Small intestine (tissue), 7 donors: ENCODE measurements at regions not wholly inside any gene's neighbourhood (a gene's known extent, or its start where the extent isn't known, plus 50 kb on each side); places are given as distances from the start of the nearest gene placed in this dataset.

Experiments
- DNase-seq, 2 donors: peaks; one replicate each; pipeline versions ENCODE4 v3.0.0 to v3.0.0-alpha.2; 2013
- FAIRE-seq: peaks from 2 replicates; lab custom pipeline; 2012; peaks lifted over from hg19 to GRCh38; lab: Jason Lieb, UNC
- H3K27ac ChIP-seq, 3 donors: one replicate each; pipeline ENCODE4 v1.5.1; 2013; ENCODE audit warnings: low read length in 2 of 3, mild to moderate bottlenecking in 2 of 3, control low read depth in 1 of 3, inconsistent platforms in 1 of 3, low read depth in 1 of 3, moderate library complexity in 1 of 3
- H3K27me3 ChIP-seq, 3 donors: one replicate each; pipeline ENCODE4 v1.6.1; 2013; ENCODE audit warnings: low read length in 3 of 3, inconsistent platforms in 1 of 3; ENCODE audit not compliant: control insufficient read depth in 3 of 3, insufficient read depth in 3 of 3
- H3K36me3 ChIP-seq, 3 donors: one replicate each; pipeline ENCODE4 v1.6.1; 2013; ENCODE audit warnings: low read length in 3 of 3, inconsistent platforms in 1 of 3, low read depth in 1 of 3, mild to moderate bottlenecking in 1 of 3, moderate library complexity in 1 of 3; ENCODE audit not compliant: control insufficient read depth in 3 of 3, insufficient read depth in 2 of 3
- H3K4me1 ChIP-seq, 3 donors: one replicate each; pipeline ENCODE4 v1.6.1; 2013; ENCODE audit warnings: low read length in 2 of 3, inconsistent platforms in 1 of 3, low read depth in 1 of 3, mild to moderate bottlenecking in 1 of 3, moderate library complexity in 1 of 3; ENCODE audit not compliant: control insufficient read depth in 3 of 3, insufficient read depth in 2 of 3
- H3K4me3 ChIP-seq, 3 donors: one replicate each; pipeline ENCODE4 v1.5.1; 2013; ENCODE audit warnings: low read length in 3 of 3, control low read depth in 1 of 3, inconsistent platforms in 1 of 3, low read depth in 1 of 3, mild to moderate bottlenecking in 1 of 3, moderate library complexity in 1 of 3
- H3K9me3 ChIP-seq, 2 donors: one replicate each; pipeline ENCODE4 v1.6.1; 2013; ENCODE audit warnings: low read depth in 1 of 2, low read length in 1 of 2; ENCODE audit not compliant: control insufficient read depth in 2 of 2, insufficient read depth in 1 of 2
- WGBS, 3 donors: extraction: QIAGEN DNeasy Blood & Tissue Kit; methylation state at CpG; one replicate each; pipeline ENCODE4 v1.1.7; 2013; 5-methylcytosine and 5-hydroxymethylcytosine counted together
- donor health status: healthy with polysubstance abuse.
- donor health status: control.
- donor health status: control.
- donor health status: Bipolar disorder and iron deficiency.
- donor health status: healthy.

DNA sequence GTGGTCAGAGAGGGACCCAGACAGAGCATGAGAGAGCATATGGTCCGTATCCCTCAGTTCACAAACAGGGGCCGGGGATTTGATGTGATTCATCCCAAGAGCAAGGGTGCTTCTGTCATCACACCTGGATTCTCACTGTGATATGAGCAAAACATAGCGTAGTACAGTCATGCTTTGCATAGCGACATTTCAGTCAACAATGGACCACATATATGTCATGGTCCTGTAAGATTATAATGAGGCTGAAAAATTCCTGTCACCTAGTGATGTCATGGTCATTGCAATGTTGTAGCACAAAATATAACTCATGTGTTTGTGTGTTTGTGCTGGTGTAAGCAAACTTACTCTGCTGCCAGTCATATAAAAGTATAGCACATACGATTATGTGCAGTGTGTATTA lies 207.4 kb upstream of the CDH13 start:
- no peak for FAIRE-seq

DNA sequence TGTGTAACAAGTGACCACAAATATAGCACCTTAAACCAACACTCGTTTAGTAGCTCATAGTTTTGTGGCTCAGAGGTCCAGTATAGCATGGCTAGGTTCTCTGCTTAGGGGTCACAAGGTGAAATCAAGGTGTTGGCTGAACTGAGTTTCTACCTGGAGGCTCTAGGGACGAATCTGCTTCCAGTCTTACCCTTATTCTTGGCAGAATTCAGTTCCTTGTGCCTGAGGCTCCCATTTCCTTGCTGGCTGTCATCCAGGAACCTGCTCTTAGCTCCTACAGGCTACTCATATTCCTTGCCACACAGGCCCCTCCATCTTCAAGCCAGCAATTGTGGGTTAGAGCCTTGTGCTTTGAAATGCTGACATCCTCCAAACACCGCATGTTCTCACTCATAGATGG lies 212.3 kb upstream of the CDH13 start:
- FAIRE-seq (no peak), DNase-seq (no peak)
- Histone ChIP-seq H3K27ac (no peak overlapping the region), H3K4me3 (no peak overlapping the region), H3K9me3 (no peaks in the 10 kb centered on the region), H3K36me3 (no peaks in the 10 kb centered on the region), H3K4me1 (no peaks in the 10 kb centered on the region), H3K27me3 (no peaks in the 10 kb centered on the region)
- WGBS, 3 donors = 49 to 73% (median 60%) methylated on average over 3 of the region's 3 CpGs

More for the DNA sequence above, 207.4 kb upstream of the CDH13 start:
- WGBS, 3 donors = 83 to 89% (median 88%) methylated on average over 5 of the region's 5 CpGs
- Histone ChIP-seq H3K27me3 (no peaks in the 10 kb centered on the region), H3K9me3 (no peaks in the 10 kb centered on the region), H3K36me3 (no peaks in the 10 kb centered on the region), H3K4me1 (no peaks in the 10 kb centered on the region), H3K4me3 (no peak overlapping the region), H3K27ac (no peak overlapping the region)
- DNase-seq = no peak

DNA sequence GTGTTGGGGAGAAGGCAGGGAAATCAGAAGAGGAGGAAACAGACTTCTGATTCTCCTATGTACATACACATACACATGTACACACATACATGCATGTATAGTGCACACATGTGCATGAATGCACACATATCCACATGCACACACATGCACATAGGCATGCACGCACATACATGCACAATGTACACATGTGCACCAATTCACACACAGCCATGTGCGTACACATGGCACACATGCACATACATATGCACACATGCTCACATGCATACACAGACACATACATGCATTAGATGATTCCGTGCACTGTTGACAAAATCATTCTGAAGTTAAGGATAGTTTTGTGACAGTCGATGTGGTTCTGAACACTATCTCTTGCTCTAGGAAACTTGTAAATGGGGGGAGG lies 214.0 kb upstream of the CDH13 start:
- Histone ChIP-seq H3K27me3 (no peaks in the 10 kb centered on the region), H3K9me3 (no peaks in the 10 kb centered on the region), H3K36me3 (no peaks in the 10 kb centered on the region), H3K27ac (no peak overlapping the region), H3K4me1 (no peaks in the 10 kb centered on the region), H3K4me3 (no peak overlapping the region)
- FAIRE-seq (no peak), DNase-seq (no peak)
- WGBS, 3 donors = 87 to 92% (median 87%) methylated on average over 4 of the region's 4 CpGs

DNA sequence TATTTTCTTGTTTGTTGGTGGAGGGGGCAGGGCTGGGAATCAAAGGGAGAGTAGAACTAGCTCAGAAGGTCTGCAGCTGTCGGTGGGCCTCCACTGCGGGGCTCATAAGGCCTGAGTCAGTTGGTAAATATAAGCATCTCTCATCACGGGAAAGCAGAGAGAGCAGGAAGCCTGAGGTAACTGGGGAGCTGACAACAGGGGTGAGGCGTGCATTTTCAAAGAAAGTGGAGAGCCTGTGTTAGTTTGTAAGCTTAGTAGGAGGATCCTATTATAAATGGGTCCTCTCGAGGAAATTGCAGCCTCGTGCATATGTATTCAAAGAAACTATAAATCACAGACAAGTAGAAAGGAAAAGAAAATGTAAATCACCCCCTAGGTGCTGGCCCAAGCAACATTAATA lies 221.0 kb upstream of the CDH13 start:
- Histone ChIP-seq H3K27ac (no peak overlapping the region), H3K27me3 (no peaks in the 10 kb centered on the region), H3K4me1 (no peaks in the 10 kb centered on the region), H3K36me3 (no peaks in the 10 kb centered on the region), H3K9me3 (no peaks in the 10 kb centered on the region), H3K4me3 (no peak overlapping the region)
- 59 to 68% (median 68%) methylated on average over 6 of the region's 6 CpGs for WGBS, 3 donors
- DNase-seq = no peak
- FAIRE-seq = no peak

DNA sequence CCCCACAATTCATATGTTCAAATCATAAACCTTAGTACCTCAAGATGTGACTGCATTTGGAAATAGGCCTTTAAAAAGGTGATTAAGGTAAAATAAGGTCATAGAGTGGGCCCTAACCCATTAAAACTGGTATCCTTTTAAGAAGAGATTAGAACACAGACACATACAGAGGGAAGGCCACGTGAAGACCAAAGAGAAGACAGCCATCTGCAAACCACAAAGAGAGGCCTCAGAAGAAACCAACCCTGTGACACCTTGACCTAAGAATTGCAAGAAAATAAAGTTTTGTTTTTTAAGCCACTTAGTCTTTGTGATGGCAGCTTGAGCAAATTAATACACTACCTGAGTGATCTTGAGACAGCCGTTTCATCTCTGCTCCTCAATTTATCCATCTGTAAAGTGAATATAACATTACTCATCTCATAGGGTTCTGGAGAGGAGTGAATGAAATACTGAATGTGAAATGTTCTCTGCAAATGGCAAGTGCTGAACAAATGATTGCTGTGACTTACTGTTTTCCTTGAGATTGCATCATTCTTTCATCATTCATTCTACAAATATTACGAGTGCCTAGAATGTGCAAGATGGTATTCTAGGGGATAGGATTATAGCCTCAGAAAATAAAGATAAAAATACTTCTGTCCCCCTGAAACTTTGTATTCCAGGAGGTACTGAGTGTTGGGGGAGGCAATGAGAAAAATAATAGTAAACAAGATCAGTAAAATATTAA lies 222.0 kb upstream of the CDH13 start:
- DNase-seq (no peak), FAIRE-seq (no peak)
- WGBS, 3 donors = 78 to 84% (median 80%) methylated on average over 3 of the region's 3 CpGs
- Histone ChIP-seq H3K27me3 (no peaks in the 10 kb centered on the region), H3K36me3 (no peaks in the 10 kb centered on the region), H3K9me3 (no peaks in the 10 kb centered on the region), H3K4me3 (no peak overlapping the region), H3K4me1 (no peaks in the 10 kb centered on the region), H3K27ac (no peak overlapping the region)

DNA sequence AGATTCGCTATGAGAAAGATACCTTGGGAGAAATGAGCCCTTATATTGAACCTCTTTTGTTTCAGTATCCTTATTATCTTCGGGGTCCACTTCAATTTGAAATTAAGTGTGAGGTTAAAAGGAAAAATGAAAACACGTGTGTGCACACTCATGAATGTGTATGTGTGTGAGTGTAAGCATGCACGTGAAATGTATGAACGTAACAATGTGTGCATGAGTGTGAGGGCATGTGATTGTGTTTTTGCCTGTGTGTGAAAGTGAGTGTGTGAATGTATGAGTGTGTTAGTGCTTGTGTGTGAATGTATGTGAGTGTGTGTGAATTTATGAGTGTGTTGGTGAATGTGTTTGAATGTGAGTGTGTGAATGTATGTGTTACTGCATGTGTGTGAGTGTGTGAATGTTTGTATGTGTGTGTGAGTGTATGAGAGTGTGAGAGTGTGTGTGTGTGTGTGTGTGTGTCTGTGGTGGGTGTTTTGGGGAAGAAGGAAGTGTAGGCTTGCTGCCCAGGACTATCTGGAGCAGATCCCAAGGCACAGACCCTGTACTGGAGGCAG lies 224.0 kb upstream of the CDH13 start:
- no peak for DNase-seq
- WGBS, 3 donors = 87 to 88% (median 88%) methylated on average over 5 of the region's 5 CpGs

DNA sequence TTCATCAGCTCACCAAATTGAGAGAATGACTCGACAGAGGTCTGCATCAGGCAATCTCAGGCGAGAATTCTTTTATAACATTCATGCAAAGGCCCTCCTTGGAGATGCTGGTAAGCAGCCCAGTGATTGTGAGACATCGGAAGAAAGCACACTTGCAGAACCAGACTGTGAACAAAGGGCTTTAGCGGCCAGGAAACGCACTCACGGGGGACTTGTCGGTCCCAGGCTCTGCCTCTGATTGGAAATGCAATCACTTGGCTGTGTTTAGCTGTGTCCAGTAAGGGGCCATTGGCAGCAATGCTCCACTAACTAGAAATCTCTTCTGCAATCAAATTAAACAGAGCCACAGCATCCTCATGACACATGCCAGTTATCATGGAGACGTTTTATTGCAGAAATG lies 226.7 kb upstream of the CDH13 start:
- Histone ChIP-seq H3K4me3 (no peak overlapping the region), H3K4me1 (no peaks in the 10 kb centered on the region), H3K36me3 (no peaks in the 10 kb centered on the region), H3K27me3 (no peaks in the 10 kb centered on the region), H3K27ac (no peak overlapping the region), H3K9me3 (no peaks in the 10 kb centered on the region)
- FAIRE-seq (no peak), DNase-seq (no peak)
- 46 to 57% (median 53%) methylated on average over 8 of the region's 8 CpGs for WGBS, 3 donors

More for the DNA sequence above, 224.0 kb upstream of the CDH13 start:
- no peaks in the 10 kb centered on the region for H3K9me3 ChIP-seq
- H3K36me3 ChIP-seq = no peaks in the 10 kb centered on the region
- no peak overlapping the region for H3K27ac ChIP-seq
- no peak for FAIRE-seq
- H3K27me3 ChIP-seq = no peaks in the 10 kb centered on the region
- no peak overlapping the region for H3K4me3 ChIP-seq
- H3K4me1 ChIP-seq = no peaks in the 10 kb centered on the region

DNA sequence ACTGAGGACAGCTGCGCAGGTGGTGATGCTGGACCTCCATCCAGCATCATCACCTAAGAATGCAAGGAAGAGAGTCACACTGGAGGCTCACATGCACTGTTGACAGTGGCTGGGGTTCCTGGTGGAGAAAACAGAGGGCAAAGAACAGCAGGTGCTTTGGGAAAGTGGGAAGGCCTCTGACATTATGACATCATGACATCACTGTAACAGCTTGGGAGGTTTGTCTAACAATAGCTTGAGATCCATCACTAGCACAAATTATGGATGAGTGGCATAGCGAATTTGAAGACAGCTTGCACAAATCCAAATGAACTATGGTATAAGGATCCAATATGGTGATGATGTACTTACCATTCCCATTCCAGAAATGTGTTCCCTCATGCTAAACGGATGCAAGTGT lies 226.5 kb upstream of the MPHOSPH6 start:
- H3K27me3 ChIP-seq = no peaks in the 10 kb centered on the region
- WGBS, 3 donors = 81 to 85% (median 85%) methylated on average over 3 of the region's 3 CpGs
- DNase-seq = no peak
- no peak overlapping the region for H3K4me3 ChIP-seq
- H3K9me3 ChIP-seq = no peaks in the 10 kb centered on the region
- no peak for FAIRE-seq
- H3K4me1 ChIP-seq = no peaks in the 10 kb centered on the region
- no peak overlapping the region for H3K27ac ChIP-seq
- no peaks in the 10 kb centered on the region for H3K36me3 ChIP-seq

DNA sequence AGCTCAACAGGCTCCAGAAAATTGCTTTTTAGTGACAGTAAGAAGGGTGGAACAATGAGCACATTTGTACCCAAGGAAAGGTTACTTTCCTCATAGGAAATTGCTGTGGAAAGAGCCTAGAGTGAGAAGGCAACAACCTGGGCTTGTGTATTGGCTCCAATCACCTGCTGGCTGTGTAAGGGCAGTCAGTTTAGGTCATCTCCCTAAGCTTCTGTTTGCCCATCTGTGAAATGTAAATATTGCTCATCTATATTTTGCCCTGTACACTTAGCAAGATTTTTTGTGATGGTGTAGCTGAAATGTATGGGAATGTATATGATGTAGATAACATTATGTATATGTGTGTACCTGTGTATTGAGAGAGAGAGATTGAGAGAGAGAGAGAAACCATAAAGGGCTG lies 225.2 kb upstream of the MPHOSPH6 start:
- Histone ChIP-seq H3K27me3 (no peaks in the 10 kb centered on the region), H3K9me3 (no peaks in the 10 kb centered on the region), H3K36me3 (no peaks in the 10 kb centered on the region), H3K4me3 (no peak overlapping the region), H3K27ac (no peak overlapping the region), H3K4me1 (no peaks in the 10 kb centered on the region)
- no peak for DNase-seq
- FAIRE-seq = no peak
